HepG2 (cell line): ENCODE measurements at regions not wholly inside any gene's neighbourhood (a gene's known extent, or its start where the extent isn't known, plus 50 kb on each side); places are given as distances from the start of the nearest gene placed in this dataset.

ENCODE experiments used
- ATAC-seq: fragments of 200-7000 bp; cut with Tn5 transposase; 3 replicates; pipeline ENCODE4 v1.9.1; 2020; ENCODE audit warnings: mild to moderate bottlenecking, moderate library complexity
- BruUV-seq: library from RNA; stranded (reverse); fragments of 400-500 nt; replicated peaks from 2 replicates; lab custom pipeline; 2021; lab: Mats Ljungman, UMichigan
- CTCF ChIA-PET: fragments of 300-600 bp; formaldehyde crosslinking; extraction: SDS; loops from one replicate; lab custom pipeline; 2021; ENCODE audit warnings: low total read pairs, inconsistent platforms, low intra/inter-chr PET ratio; lab: Yijun Ruan, JAX
- POLR2A ChIA-PET: fragments of 350-600 bp; sonication (Branson Sonifier 250); formaldehyde crosslinking; loops from one replicate; lab custom pipeline; 2020; ENCODE audit warnings: antibody characterized with exemption, inconsistent platforms; lab: Yijun Ruan, JAX
- DNase-seq: peaks from one replicate; pipeline ENCODE4 v3.0.0-alpha.2; 2015; ENCODE audit warnings: low spot score
- FAIRE-seq: peaks from 3 replicates; lab custom pipeline; 2011; peaks lifted over from hg19 to GRCh38; lab: Jason Lieb, UNC
- H2AFZ ChIP-seq: one replicate; pipeline ENCODE4 v1.6.1; 2011; ENCODE audit warnings: low read length, inconsistent platforms
- H3K27ac ChIP-seq: fragments of 300-600 bp; 3 replicates; pipeline ENCODE4 v1.8.0; 2011; ENCODE audit warnings: mixed run types, mild to moderate bottlenecking, mixed read lengths, low read length, inconsistent platforms; ENCODE audit not compliant: insufficient read depth; ENCODE audit errors: extremely low read length
- H3K27me3 ChIP-seq, 2 experiments: fragments of 200-600 bp in 1 of 2; 2 replicates in 1 of 2; 3 replicates in 1 of 2; pipeline versions ENCODE4 v1.6.0 to v1.8.0; 2011; ENCODE audit warnings: low read length in 2 of 2, mild to moderate bottlenecking in 2 of 2, moderate library complexity in 2 of 2, inconsistent platforms in 1 of 2; ENCODE audit not compliant: insufficient read depth in 2 of 2, control insufficient read depth in 1 of 2
- H3K36me3 ChIP-seq, 2 experiments: fragments of 200-600 bp in 1 of 2; replicated peaks in 1 of 2; 2 replicates in 1 of 2; 3 replicates in 1 of 2; pipeline versions ENCODE4 v1.5.1 to v1.8.0; 2011; ENCODE audit warnings: low read length in 2 of 2, inconsistent platforms in 1 of 2; ENCODE audit not compliant: insufficient read depth in 2 of 2, control insufficient read depth in 1 of 2
- H3K4me1 ChIP-seq: 2 replicates; pipeline ENCODE4 v1.5.1; 2012; ENCODE audit warnings: low read length, inconsistent platforms; ENCODE audit not compliant: insufficient read depth
- H3K4me2 ChIP-seq: 2 replicates; pipeline ENCODE4 v1.6.0; 2011; ENCODE audit warnings: low read depth, low read length, inconsistent platforms
- H3K4me3 ChIP-seq, 3 experiments: fragments of 200-600 bp in 1 of 3; sonication (generic), shearing (Covaris generic) in 1 of 3; replicated peaks in 1 of 3; 2 replicates each; pipeline ENCODE4 v1.5.1; 2011 to 2016; ENCODE audit warnings: low read length in 3 of 3, inconsistent platforms in 2 of 3, low read depth in 2 of 3, mild to moderate bottlenecking in 2 of 3, control low read depth in 1 of 3, mixed read lengths in 1 of 3; ENCODE audit not compliant: insufficient read depth in 1 of 3
- H3K79me2 ChIP-seq: one replicate; pipeline ENCODE4 v1.6.1; 2011; ENCODE audit warnings: low read length, inconsistent platforms; ENCODE audit not compliant: insufficient read depth
- H3K9ac ChIP-seq: 2 replicates; pipeline ENCODE4 v1.6.0; 2011; ENCODE audit warnings: mild to moderate bottlenecking, low read depth, low read length, inconsistent platforms; ENCODE audit not compliant: insufficient read depth
- H3K9me3 ChIP-seq: 2 replicates; pipeline ENCODE4 v1.5.1; 2012; ENCODE audit warnings: mild to moderate bottlenecking, low read length
- H4K20me1 ChIP-seq: 2 replicates; pipeline ENCODE4 v1.6.0; 2011; ENCODE audit warnings: inconsistent platforms, mild to moderate bottlenecking, low read length, moderate library complexity; ENCODE audit not compliant: insufficient read depth
- NFE2 ChIP-seq: sonication (generic); formaldehyde crosslinking; IDR thresholded peaks from 2 replicates; pipeline ENCODE4 v1.4.0; 2020; ENCODE audit warnings: missing genetic modification reagents
- ZFY ChIP-seq: sonication (generic); formaldehyde crosslinking; IDR thresholded peaks from 2 replicates; pipeline ENCODE4 v1.4.0; 2020; ENCODE audit warnings: missing genetic modification reagents
- ZSCAN29 ChIP-seq: sonication (generic); formaldehyde crosslinking; conservative IDR thresholded peaks from 2 replicates; pipeline ENCODE4 v1.4.0; 2020; ENCODE audit warnings: mild to moderate bottlenecking, missing genetic modification reagents
- WGBS: methylation state at CpG from one replicate; pipeline ENCODE4 v1.1.6; 2017; ENCODE audit warnings: low lambda C conversion rate; 5-methylcytosine and 5-hydroxymethylcytosine counted together
- in situ Hi-C: cut with HindIII; loops from 2 replicates; pipeline ENCODE4 v1.10.0; 2017; ENCODE audit warnings: low pct_unique_long_range_greater_than_20kb; ENCODE audit not compliant: extremely low pct_ligation_motif_present
- intact Hi-C: fragments of 100-400 bp; cut with micrococcal nuclease; formaldehyde crosslinking; loops from one replicate; pipeline ENCODE4 v1.10.0; 2022; ENCODE audit not compliant: unreplicated experiment
- TF ChIP-seq, protein P1 (sequence below): sonication (generic); formaldehyde crosslinking; IDR thresholded peaks from 2 replicates; pipeline ENCODE4 v1.5.0; 2020; ENCODE audit warnings: mild to moderate bottlenecking, missing genetic modification reagents, borderline replicate concordance
- TF ChIP-seq, protein P2 (sequence below): IDR thresholded peaks from 2 replicates; pipeline ENCODE4 v1.6.1; 2016
- TF ChIP-seq, protein P3 (sequence below): sonication (generic); formaldehyde crosslinking; IDR thresholded peaks from 2 replicates; pipeline ENCODE4 v1.5.0; 2020; ENCODE audit warnings: mild to moderate bottlenecking, low read depth, missing genetic modification reagents, borderline replicate concordance
- TF ChIP-seq, protein P4 (sequence below): sonication (generic); formaldehyde crosslinking; IDR thresholded peaks from 2 replicates; pipeline ENCODE4 v1.8.1; 2023; ENCODE audit warnings: mild to moderate bottlenecking, inconsistent platforms, moderate library complexity, missing genetic modification reagents, borderline replicate concordance
- TF ChIP-seq, protein P5 (sequence below): sonication (generic); formaldehyde crosslinking; IDR thresholded peaks from 2 replicates; pipeline ENCODE4 v1.4.0; 2020; ENCODE audit warnings: missing genetic modification reagents, mild to moderate bottlenecking, borderline replicate concordance

DNA sequence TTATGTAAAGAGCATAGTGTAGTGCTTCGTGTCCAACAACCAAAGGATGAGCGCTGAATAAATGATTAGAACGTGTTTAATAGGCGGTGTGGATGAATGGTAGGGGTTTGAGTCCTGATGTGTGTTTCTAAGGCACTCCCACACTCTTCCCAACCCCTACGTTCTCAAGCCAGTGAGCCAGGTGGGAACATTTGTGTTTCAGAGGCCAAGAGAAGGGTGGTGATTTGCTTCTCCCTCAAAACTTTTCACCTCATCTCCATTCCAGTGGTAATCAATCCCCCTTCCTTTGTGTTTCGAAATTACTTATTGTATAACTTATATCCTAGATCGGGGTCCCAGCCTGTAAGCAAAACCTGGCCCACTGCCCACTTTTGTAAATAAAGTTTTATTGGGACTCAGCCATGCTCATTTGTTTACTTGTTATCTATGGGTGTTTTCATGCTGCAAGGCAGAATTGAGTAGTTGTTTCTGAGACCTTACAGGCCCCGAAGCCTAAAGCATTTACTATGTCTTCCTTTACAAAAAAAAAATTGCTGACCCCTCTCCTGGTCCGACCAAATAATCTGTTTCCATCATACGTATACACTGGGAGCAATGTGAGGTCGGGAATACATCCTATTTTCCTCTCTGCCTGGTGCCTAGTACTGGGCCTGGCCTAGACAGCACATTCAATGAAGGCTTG lies 150.8 kb upstream of the MYCN start:
- no peaks in the 10 kb centered on the region for H3K36me3 ChIP-seq
- H3K9ac ChIP-seq = no peak overlapping the region
- intact Hi-C loops = no loop called here
- H4K20me1 ChIP-seq = no peaks in the 10 kb centered on the region; the same call in none of the 2 replicates
- no peak for ATAC-seq
- no peak for TF ChIP-seq ZSCAN29
- TF ChIP-seq, protein P1, sequence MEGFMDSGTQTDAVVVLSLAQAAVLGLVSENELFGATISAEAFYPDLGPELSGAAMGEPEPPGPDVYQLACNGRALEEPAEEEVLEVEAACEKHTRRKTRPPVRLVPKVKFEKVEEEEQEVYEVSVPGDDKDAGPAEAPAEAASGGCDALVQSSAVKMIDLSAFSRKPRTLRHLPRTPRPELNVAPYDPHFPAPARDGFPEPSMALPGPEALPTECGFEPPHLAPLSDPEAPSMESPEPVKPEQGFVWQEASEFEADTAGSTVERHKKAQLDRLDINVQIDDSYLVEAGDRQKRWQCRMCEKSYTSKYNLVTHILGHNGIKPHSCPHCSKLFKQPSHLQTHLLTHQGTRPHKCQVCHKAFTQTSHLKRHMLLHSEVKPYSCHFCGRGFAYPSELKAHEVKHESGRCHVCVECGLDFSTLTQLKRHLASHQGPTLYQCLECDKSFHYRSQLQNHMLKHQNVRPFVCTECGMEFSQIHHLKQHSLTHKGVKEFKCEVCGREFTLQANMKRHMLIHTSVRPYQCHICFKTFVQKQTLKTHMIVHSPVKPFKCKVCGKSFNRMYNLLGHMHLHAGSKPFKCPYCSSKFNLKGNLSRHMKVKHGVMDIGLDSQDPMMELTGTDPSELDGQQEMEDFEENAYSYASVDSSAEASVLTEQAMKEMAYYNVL (CRISPR knock-in tag) = no peak
- no peak for TF ChIP-seq ZFY
- TF ChIP-seq, protein P2, sequence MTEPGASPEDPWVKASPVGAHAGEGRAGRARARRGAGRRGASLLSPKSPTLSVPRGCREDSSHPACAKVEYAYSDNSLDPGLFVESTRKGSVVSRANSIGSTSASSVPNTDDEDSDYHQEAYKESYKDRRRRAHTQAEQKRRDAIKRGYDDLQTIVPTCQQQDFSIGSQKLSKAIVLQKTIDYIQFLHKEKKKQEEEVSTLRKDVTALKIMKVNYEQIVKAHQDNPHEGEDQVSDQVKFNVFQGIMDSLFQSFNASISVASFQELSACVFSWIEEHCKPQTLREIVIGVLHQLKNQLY (CRISPR knock-in tag) = no peak
- TF ChIP-seq NFE2 (CRISPR knock-in tag) = no peak
- TF ChIP-seq, protein P3, sequence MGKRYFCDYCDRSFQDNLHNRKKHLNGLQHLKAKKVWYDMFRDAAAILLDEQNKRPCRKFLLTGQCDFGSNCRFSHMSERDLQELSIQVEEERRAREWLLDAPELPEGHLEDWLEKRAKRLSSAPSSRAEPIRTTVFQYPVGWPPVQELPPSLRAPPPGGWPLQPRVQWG (CRISPR knock-in tag) = no peak
- TF ChIP-seq, protein P4, sequence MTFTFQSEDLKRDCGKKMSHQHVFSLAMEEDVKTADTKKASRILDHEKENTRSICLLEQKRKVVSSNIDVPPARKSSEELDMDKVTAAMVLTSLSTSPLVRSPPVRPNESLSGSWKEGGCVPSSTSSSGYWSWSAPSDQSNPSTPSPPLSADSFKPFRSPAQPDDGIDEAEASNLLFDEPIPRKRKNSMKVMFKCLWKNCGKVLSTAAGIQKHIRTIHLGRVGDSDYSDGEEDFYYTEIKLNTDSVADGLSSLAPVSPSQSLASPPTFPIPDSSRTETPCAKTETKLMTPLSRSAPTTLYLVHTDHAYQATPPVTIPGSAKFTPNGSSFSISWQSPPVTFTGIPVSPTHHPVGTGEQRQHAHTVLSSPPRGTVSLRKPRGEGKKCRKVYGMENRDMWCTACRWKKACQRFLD = no peak
- TF ChIP-seq, protein P5, sequence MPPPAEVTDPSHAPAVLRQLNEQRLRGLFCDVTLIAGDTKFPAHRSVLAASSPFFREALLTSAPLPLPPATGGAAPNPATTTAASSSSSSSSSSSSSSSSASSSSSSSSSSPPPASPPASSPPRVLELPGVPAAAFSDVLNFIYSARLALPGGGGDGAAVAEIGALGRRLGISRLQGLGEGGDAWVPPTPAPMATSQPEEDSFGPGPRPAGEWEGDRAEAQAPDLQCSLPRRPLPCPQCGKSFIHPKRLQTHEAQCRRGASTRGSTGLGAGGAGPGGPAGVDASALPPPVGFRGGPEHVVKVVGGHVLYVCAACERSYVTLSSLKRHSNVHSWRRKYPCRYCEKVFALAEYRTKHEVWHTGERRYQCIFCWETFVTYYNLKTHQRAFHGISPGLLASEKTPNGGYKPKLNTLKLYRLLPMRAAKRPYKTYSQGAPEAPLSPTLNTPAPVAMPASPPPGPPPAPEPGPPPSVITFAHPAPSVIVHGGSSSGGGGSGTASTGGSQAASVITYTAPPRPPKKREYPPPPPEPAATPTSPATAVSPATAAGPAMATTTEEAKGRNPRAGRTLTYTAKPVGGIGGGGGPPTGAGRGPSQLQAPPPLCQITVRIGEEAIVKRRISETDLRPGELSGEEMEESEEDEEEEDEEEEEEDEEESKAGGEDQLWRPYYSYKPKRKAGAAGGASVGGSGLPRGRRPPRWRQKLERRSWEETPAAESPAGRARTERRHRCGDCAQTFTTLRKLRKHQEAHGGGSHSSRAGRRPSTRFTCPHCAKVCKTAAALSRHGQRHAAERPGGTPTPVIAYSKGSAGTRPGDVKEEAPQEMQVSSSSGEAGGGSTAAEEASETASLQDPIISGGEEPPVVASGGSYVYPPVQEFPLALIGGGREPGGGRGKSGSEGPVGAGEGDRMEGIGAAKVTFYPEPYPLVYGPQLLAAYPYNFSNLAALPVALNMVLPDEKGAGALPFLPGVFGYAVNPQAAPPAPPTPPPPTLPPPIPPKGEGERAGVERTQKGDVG = no peak
- TF ChIP-seq, all 625 proteins: peak for 0
- no peak overlapping the region for H3K27ac ChIP-seq
- DNase-seq = no peak
- no peak overlapping the region for H3K4me3 ChIP-seq
- H3K27me3 ChIP-seq = peaks cover 0 to 28% of the 10 kb centered on the region in 2 experiments; a peak in 2 of 5 replicates
- H2AFZ ChIP-seq = no peak overlapping the region
- no peaks in the 10 kb centered on the region for H3K9me3 ChIP-seq
- FAIRE-seq = no peak
- BruUV-seq = no TSS peak
- in situ Hi-C loops = no loop called here
- H3K4me1 ChIP-seq = no peaks in the 10 kb centered on the region
- no peaks in the 10 kb centered on the region for H3K79me2 ChIP-seq
- 43% methylated on average over 11 of the region's 11 CpGs for WGBS
- CTCF ChIA-PET = no interaction called here
- POLR2A ChIA-PET = no interaction called here
- no peak overlapping the region for H3K4me2 ChIP-seq
